Astrocyte (in vitro differentiated cells and primary cell): ENCODE measurements at regions not wholly inside any gene's neighbourhood (a gene's known extent, or its start where the extent isn't known, plus 50 kb on each side); places are given as distances from the start of the nearest gene placed in this dataset.

Experiments used
- DNase-seq: peaks from one replicate; pipeline ENCODE4 v3.0.0-alpha.2; 2010; ENCODE audit warnings: low read depth
- FAIRE-seq: peaks from 2 replicates; lab custom pipeline; 2011; peaks lifted over from hg19 to GRCh38; lab: Jason Lieb, UNC
- H2AFZ ChIP-seq: 2 replicates; pipeline ENCODE4 v1.6.0; 2012; ENCODE audit warnings: low read depth, low read length, inconsistent platforms
- H3K27ac ChIP-seq: 2 replicates; pipeline ENCODE4 v1.5.1; 2011; ENCODE audit warnings: low read depth, low read length, inconsistent platforms
- H3K27me3 ChIP-seq: 2 replicates; pipeline ENCODE4 v1.6.0; 2011; ENCODE audit warnings: low read length, inconsistent platforms; ENCODE audit not compliant: insufficient read depth
- H3K36me3 ChIP-seq: 2 replicates; pipeline ENCODE4 v1.5.1; 2011; ENCODE audit warnings: low read length, inconsistent platforms; ENCODE audit not compliant: insufficient read depth
- H3K4me1 ChIP-seq: 2 replicates; pipeline ENCODE4 v1.5.1; 2011; ENCODE audit warnings: low read length, inconsistent platforms; ENCODE audit not compliant: insufficient read depth
- H3K4me2 ChIP-seq: 2 replicates; pipeline ENCODE4 v1.6.0; 2012; ENCODE audit warnings: low read length, inconsistent platforms
- H3K4me3 ChIP-seq: 2 replicates; pipeline ENCODE4 v1.5.1; 2011; ENCODE audit warnings: low read depth, mild to moderate bottlenecking, low read length, inconsistent platforms; ENCODE audit not compliant: insufficient read depth
- H3K79me2 ChIP-seq: 2 replicates; pipeline ENCODE4 v1.6.0; 2012; ENCODE audit warnings: mild to moderate bottlenecking, low read length, inconsistent platforms; ENCODE audit not compliant: insufficient read depth
- H3K9ac ChIP-seq: 2 replicates; pipeline ENCODE4 v1.6.0; 2012; ENCODE audit warnings: mild to moderate bottlenecking, low read length, inconsistent platforms
- H3K9me3 ChIP-seq: 2 replicates; pipeline ENCODE4 v1.5.1; 2012; ENCODE audit warnings: low read depth, mild to moderate bottlenecking, low read length, inconsistent platforms; ENCODE audit not compliant: insufficient read depth
- H4K20me1 ChIP-seq: 2 replicates; pipeline ENCODE4 v1.6.0; 2012; ENCODE audit warnings: low read length, inconsistent platforms; ENCODE audit not compliant: insufficient read depth
- H3K27ac Mint-ChIP-seq: one replicate; pipeline ENCODE4 v1.8.0; 2021; ENCODE audit warnings: mild to moderate bottlenecking, mixed read lengths; ENCODE audit not compliant: unreplicated experiment
- H3K27me3 Mint-ChIP-seq: one replicate; pipeline ENCODE4 v1.8.0; 2021; ENCODE audit warnings: low read depth, mixed read lengths; ENCODE audit not compliant: unreplicated experiment
- H3K36me3 Mint-ChIP-seq: one replicate; pipeline ENCODE4 v1.8.0; 2021; ENCODE audit warnings: low read depth, mixed read lengths; ENCODE audit not compliant: unreplicated experiment
- H3K4me1 Mint-ChIP-seq: one replicate; pipeline ENCODE4 v1.8.0; 2021; ENCODE audit warnings: low read depth, mixed read lengths; ENCODE audit not compliant: unreplicated experiment
- H3K4me3 Mint-ChIP-seq: one replicate; pipeline ENCODE4 v1.8.0; 2021; ENCODE audit warnings: mild to moderate bottlenecking, moderate library complexity, mixed read lengths; ENCODE audit not compliant: unreplicated experiment
- H3K9me3 Mint-ChIP-seq: one replicate; pipeline ENCODE4 v1.8.0; 2021; ENCODE audit warnings: mild to moderate bottlenecking, mixed read lengths; ENCODE audit not compliant: unreplicated experiment
- EZH2 ChIP-seq: IDR thresholded peaks from 2 replicates; pipeline ENCODE4 v1.6.1; 2012; ENCODE audit warnings: mild to moderate bottlenecking, low read length, inconsistent platforms; ENCODE audit not compliant: insufficient read depth
- TF ChIP-seq, protein P1 (sequence below): IDR thresholded peaks from 2 replicates; pipeline ENCODE4 v1.5.1; 2011; ENCODE audit warnings: low read depth, mild to moderate bottlenecking, inconsistent platforms, low read length, moderate library complexity; ENCODE audit not compliant: insufficient read depth

DNA sequence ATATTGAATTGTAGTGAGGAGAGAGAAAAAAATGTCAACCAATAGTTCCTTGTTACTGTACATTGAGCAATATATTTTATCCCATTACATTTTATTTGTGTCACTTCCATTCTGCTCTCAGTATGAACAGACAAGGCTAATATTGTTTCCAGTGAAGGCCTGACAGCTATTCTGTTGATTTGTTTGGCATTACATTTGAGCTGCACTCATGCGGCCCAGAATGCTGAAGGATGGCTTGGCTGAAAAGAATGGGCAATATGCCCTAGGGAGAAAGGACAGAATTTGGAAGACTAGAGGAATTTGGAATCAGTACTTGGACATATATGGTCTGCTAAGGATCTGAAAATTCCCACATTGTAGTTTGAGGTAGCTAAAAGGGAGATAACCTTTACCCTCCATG is 1294.4 kb downstream of the CDH8 start:
- H3K9me3 ChIP-seq, result no peaks in the 10 kb centered on the region
- no peak overlapping the region for H2AFZ ChIP-seq
- FAIRE-seq (no peak), DNase-seq (no peak)
- H3K79me2 ChIP-seq, result no peaks in the 10 kb centered on the region
- H3K4me3 ChIP-seq, result no peak overlapping the region
- H3K4me1 ChIP-seq, result no peaks in the 10 kb centered on the region
- H4K20me1 ChIP-seq, result no peaks in the 10 kb centered on the region
- no peak overlapping the region for H3K27ac ChIP-seq
- Mint-ChIP-seq H3K27ac (no peak overlapping the region), H3K36me3 (no peaks in the 10 kb centered on the region), H3K27me3 (no peaks in the 10 kb centered on the region), H3K4me3 (no peak overlapping the region), H3K4me1 (peaks cover 6% of the 10 kb centered on the region), H3K9me3 (peaks cover 3% of the 10 kb centered on the region)
- no peak overlapping the region for H3K4me2 ChIP-seq
- TF ChIP-seq, protein P1, sequence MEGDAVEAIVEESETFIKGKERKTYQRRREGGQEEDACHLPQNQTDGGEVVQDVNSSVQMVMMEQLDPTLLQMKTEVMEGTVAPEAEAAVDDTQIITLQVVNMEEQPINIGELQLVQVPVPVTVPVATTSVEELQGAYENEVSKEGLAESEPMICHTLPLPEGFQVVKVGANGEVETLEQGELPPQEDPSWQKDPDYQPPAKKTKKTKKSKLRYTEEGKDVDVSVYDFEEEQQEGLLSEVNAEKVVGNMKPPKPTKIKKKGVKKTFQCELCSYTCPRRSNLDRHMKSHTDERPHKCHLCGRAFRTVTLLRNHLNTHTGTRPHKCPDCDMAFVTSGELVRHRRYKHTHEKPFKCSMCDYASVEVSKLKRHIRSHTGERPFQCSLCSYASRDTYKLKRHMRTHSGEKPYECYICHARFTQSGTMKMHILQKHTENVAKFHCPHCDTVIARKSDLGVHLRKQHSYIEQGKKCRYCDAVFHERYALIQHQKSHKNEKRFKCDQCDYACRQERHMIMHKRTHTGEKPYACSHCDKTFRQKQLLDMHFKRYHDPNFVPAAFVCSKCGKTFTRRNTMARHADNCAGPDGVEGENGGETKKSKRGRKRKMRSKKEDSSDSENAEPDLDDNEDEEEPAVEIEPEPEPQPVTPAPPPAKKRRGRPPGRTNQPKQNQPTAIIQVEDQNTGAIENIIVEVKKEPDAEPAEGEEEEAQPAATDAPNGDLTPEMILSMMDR, result no peak
- TF ChIP-seq EZH2, result no peak
- no peak overlapping the region for H3K9ac ChIP-seq
- H3K27me3 ChIP-seq, result no peaks in the 10 kb centered on the region
- H3K36me3 ChIP-seq, result no peaks in the 10 kb centered on the region

DNA sequence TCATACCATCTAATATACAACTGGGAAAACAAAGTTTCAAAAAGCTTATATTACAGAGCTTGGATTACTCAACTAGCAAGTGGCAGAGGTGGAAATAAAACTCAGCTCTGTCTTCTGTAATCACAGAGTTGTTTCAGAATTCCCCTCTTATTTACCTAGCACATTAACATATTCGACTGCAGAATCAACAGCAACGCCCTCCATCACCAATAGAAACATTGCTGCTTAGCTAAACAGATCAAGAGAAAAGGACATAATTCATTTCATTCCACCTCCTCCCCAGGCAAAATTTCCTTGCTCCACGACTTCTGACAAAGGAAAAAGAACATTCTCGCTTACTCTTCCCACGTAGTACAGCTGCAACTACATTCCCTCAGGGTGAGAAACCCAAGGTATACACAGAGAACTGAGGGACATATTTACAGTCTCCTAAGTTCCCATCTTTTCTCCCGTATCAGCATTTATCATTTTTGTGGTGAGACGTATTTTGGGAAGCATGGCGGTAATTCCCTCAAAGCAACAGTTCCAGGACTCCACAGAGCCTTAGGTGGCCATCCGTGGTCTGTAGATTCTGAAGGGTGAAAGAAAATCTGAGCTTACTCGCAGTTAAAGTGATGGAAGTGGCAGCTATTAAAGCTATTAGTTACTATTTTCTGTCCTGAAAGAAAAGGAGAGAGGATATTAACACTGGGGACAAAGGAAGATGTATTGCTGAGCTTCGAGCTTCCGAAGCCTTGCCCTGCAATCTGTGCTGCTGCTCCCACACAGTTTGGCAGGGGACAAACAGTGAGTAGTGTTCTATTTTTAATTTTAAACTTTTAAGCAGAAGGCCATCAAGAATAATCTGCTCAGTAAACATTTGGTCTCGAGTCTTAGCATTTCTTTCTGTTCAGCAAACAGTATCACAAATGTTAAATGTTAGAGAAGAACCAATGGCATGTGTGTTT is 1296.2 kb downstream of the CDH8 start:
- H2AFZ ChIP-seq, result no peak overlapping the region
- FAIRE-seq, result no peak

More for the DNA sequence above, 1296.2 kb downstream of the CDH8 start:
- Histone ChIP-seq H3K27me3 (no peaks in the 10 kb centered on the region), H3K27ac (no peak overlapping the region), H3K4me2 (no peak overlapping the region), H3K36me3 (no peaks in the 10 kb centered on the region), H3K79me2 (no peaks in the 10 kb centered on the region), H3K9ac (no peak overlapping the region), H3K4me3 (no peak overlapping the region), H3K9me3 (no peaks in the 10 kb centered on the region), H4K20me1 (no peaks in the 10 kb centered on the region), H3K4me1 (no peaks in the 10 kb centered on the region)
- Mint-ChIP-seq H3K27me3 (no peaks in the 10 kb centered on the region), H3K4me1 (peaks cover 6% of the 10 kb centered on the region), H3K36me3 (no peaks in the 10 kb centered on the region), H3K9me3 (peaks cover 3% of the 10 kb centered on the region), H3K27ac (no peak overlapping the region), H3K4me3 (no peak overlapping the region)
- TF ChIP-seq EZH2, result no peak
- TF ChIP-seq, protein P1, result no peak
- DNase-seq, result no peak
